ENCODE measurements at regions not wholly inside any gene's neighbourhood (a gene's known extent, or its start where the extent isn't known, plus 50 kb on each side); places are given as distances from the start of the nearest gene placed in this dataset.

DNA sequence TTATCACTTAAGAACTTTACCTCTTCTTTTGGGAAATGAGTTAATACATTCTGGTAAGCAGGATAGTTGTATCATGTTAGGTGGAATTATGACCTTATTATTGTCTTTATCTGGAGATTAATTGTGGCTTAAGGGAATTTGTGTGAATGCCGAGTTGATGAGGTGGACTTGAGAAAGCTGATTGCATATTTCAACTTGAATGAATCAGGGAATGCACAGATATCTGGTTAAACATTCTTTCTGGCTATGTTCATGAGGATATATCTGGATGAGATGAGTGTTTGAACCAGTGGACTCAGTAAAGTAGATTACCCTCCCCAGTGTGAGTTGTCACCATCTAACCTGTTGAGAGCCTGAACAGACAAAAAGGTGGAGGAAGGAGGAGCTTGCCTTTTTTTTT, 326.1 kb upstream of the GOT2 start:
- RAD21 ChIA-PET (ENCODE audit: unreplicated experiment), result no interaction called here
- no TSS peak for BruUV-seq (replicated peaks)
- no peak for TF ChIP-seq BCL11A (IDR thresholded peaks at IDR 0.05; ENCODE audit: low read depth, low read length)
- no peak for TF ChIP-seq POLR2A (IDR thresholded peaks at IDR 0.05; ENCODE audit: low read depth, low read length)
- TF ChIP-seq, protein P1, sequence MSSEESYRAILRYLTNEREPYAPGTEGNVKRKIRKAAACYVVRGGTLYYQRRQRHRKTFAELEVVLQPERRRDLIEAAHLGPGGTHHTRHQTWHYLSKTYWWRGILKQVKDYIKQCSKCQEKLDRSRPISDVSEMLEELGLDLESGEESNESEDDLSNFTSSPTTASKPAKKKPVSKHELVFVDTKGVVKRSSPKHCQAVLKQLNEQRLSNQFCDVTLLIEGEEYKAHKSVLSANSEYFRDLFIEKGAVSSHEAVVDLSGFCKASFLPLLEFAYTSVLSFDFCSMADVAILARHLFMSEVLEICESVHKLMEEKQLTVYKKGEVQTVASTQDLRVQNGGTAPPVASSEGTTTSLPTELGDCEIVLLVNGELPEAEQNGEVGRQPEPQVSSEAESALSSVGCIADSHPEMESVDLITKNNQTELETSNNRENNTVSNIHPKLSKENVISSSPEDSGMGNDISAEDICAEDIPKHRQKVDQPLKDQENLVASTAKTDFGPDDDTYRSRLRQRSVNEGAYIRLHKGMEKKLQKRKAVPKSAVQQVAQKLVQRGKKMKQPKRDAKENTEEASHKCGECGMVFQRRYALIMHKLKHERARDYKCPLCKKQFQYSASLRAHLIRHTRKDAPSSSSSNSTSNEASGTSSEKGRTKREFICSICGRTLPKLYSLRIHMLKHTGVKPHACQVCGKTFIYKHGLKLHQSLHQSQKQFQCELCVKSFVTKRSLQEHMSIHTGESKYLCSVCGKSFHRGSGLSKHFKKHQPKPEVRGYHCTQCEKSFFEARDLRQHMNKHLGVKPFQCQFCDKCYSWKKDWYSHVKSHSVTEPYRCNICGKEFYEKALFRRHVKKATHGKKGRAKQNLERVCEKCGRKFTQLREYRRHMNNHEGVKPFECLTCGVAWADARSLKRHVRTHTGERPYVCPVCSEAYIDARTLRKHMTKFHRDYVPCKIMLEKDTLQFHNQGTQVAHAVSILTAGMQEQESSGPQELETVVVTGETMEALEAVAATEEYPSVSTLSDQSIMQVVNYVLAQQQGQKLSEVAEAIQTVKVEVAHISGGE (CRISPR knock-in tag; IDR thresholded peaks at IDR 0.05), result no peak
- TF ChIP-seq IKZF1 (conservative IDR thresholded peaks at IDR 0.05), result no peak
- no peak for TF ChIP-seq STAT1 (conservative IDR thresholded peaks at IDR 0.05)
- no peak for TF ChIP-seq TAF1 (IDR thresholded peaks at IDR 0.05; ENCODE audit: borderline replicate concordance, low read depth, low read length)
- TF ChIP-seq SMAD1 (IDR thresholded peaks at IDR 0.05; ENCODE audit: low read depth, partially characterized antibody), result no peak
- TF ChIP-seq, protein P2, sequence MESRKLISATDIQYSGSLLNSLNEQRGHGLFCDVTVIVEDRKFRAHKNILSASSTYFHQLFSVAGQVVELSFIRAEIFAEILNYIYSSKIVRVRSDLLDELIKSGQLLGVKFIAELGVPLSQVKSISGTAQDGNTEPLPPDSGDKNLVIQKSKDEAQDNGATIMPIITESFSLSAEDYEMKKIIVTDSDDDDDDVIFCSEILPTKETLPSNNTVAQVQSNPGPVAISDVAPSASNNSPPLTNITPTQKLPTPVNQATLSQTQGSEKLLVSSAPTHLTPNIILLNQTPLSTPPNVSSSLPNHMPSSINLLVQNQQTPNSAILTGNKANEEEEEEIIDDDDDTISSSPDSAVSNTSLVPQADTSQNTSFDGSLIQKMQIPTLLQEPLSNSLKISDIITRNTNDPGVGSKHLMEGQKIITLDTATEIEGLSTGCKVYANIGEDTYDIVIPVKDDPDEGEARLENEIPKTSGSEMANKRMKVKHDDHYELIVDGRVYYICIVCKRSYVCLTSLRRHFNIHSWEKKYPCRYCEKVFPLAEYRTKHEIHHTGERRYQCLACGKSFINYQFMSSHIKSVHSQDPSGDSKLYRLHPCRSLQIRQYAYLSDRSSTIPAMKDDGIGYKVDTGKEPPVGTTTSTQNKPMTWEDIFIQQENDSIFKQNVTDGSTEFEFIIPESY (IDR thresholded peaks at IDR 0.05), result no peak
- TF ChIP-seq RCOR1 (conservative IDR thresholded peaks at IDR 0.05; ENCODE audit: low read depth, low read length), result no peak
- no peak for TF ChIP-seq ZSCAN29 (IDR thresholded peaks at IDR 0.05)
- TF ChIP-seq ZNF207 (IDR thresholded peaks at IDR 0.05; ENCODE audit: borderline replicate concordance), result no peak
- Histone ChIP-seq H3K4me1 (ENCODE audit: control insufficient read depth, insufficient read depth, low read length) (no peaks in the 10 kb centered on the region), H3K79me2 (ENCODE audit: control insufficient read depth, insufficient read depth, low read length) (no peaks in the 10 kb centered on the region), H3K27me3 (replicated peaks in 1 of 2; ENCODE audit: control insufficient read depth in 2 of 2, insufficient read depth in 2 of 2, low read length in 1 of 2) (no peaks in the 10 kb centered on the region), H3K36me3 (ENCODE audit: control insufficient read depth in 2 of 2, insufficient read depth in 2 of 2, low read length in 1 of 2) (no peaks in the 10 kb centered on the region), H3K27ac (ENCODE audit: control insufficient read depth, insufficient read depth) (no peak overlapping the region), H4K20me1 (ENCODE audit: control insufficient read depth, insufficient read depth) (no peaks in the 10 kb centered on the region; the same call in 1 of the 2 replicates), H3K4me2 (ENCODE audit: control insufficient read depth, insufficient read depth) (no peak overlapping the region), H3K9me3 (replicated peaks; ENCODE audit: control insufficient read depth, insufficient read depth, low read length) (no peaks in the 10 kb centered on the region), H2AFZ (ENCODE audit: control insufficient read depth, low read depth, low read length) (no peak overlapping the region), H3K4me3 (no peak overlapping the region), H3K9ac (ENCODE audit: control insufficient read depth, insufficient read depth, low read length) (no peak overlapping the region)
- WGBS (ENCODE audit: insufficient coverage, insufficient replicate concordance, low lambda C conversion rate, missing lambda C conversion rate), result 0% methylated on average over 1 of the region's 1 CpG
- ATAC-seq (no peak), DNase-seq (ENCODE audit: low read depth, low spot score) (no peak), FAIRE-seq (no peak)
- POLR2A ChIA-PET, result no interaction called here
- in situ Hi-C loops (cut with MboI) (no loop called here), intact Hi-C loops (cut with micrococcal nuclease; ENCODE audit: unreplicated experiment) (no loop called here)
- CTCF ChIA-PET, result no interaction called here
- SMC1A ChIA-PET (ENCODE audit: uncharacterized antibody, unreplicated experiment), result no interaction called here
